DMS 273 treated with DMSO at 0.1 percent for 48 hours (cell line): ENCODE measurements at regions not wholly inside any gene's neighbourhood (a gene's known extent, or its start where the extent isn't known, plus 50 kb on each side); places are given as distances from the start of the nearest gene placed in this dataset.

ENCODE experiments used
- DNase-seq: peaks from one replicate; lab custom pipeline; 2025; lab: John Stamatoyannopoulos, UW

DNA sequence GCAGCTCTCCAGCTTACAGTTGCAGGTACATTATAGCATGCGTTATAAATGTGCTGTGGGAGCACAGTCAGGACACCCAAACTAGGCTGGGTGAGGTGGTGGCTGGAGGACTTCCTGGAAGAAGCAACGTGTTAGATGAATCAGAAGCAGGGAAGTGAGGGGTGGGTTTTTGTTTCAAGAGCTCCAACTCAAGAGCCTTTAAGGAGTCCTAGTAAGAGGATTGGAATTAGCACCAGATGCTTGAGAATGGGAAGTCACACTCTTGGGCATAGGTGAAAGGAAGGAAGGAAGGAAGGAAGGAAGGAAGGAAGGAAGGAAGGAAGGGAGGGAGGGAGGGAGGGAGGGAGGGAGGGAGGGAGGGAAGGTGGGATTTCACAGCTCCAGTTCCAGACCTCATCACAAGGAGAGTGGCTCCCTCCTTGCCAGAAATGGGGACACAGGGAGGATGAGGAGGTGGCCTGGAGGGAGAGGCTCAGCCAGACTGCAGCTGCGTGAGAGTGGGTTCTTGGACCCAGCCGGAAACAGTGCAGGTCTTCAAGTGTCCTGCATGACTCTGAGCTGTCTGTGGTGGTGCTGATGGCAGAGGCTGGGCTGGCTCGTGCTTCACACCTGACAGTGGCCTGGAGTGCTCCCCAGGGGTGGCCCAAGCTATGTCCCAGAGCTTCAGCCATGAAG, 115.7 kb upstream of the GSC start:
- no peak for DNase-seq

DNA sequence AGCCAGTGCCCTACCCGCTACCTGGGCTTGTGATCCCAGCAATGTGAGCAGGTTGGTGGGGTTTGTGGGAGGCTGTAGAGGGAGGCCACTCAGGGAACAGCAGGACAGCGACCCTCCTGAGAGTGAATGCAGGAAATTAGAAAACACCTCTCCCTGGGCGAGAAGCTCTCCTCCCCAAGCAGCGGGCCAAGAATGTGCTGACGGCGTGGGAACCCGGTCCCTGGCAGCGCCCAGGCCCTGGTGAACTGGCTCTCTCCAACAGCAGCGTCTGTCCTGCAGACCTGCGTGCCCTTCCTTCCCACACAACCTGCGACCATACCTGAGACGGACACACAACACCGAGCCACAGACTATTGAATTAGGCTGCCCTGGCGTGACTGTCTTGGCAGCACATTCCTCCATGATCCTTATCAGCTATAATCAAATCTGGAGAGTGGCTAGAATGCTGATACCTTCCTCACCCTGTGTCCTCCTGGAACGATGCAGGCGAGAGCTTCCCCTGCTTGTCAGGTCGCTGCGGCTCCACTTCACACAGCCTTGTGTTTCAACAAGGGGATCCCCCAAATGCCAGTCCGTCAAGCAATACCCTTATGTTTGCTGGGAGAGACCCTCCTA, 114.8 kb upstream of the GSC start:
- DNase-seq: no peak

DNA sequence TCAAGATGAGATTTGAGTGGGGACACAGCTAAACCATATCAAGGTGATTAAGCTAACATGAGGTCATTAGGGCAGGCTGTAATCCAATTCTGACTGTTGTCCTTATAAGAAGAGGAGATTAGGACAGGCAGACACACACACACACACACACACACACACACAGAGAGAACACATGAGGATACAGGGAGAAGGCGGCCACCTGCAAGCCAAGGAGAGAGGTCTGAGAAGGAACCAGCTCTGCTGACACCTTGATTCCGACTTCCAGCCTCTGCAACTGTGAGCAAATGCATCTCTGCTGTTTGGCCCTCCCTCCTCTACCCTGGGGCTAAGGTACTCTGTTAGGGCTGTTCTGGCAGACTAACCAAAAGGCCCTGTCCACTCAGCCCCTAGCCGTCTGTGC, 112.5 kb upstream of the GSC start:
- no peak for DNase-seq

DNA sequence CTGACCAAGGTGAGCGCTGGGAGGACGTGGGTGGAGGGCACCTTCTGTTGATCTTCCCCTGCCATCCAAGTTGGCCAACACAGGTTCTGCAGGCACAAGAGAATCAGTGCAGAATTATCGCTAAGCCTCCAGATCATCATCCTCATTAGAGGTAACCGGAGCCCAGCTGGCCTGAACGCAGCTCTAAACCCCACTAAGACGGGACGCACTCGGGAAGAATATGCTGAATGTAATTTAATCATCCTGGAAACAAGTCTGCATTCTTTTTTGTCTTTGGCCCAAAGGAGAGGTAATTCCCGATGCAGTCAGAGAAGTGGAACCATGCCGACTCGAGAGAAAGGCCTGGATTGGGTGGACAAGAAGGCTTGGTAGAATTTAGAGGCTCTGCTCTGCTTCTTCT, 111.0 kb upstream of the GSC start:
- no peak for DNase-seq

DNA sequence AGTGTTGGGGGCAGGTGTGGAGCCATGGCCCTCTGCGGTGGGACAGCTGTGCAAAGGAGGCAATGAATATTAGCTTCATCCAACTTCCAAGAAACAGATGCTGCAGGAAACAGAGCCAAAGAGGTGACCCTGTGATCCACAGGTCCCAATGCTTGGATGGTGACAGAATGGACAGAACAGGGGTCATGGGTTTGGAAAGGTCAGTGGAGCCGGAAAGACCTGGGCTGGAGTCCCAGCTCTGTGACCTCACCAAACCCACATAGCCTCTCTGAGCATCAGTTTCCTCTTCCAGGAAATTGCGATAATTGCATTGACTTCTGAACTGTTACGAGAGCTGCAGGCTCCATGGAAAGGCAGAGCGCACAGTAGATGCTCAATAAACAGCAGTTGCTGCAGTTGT, 110.2 kb upstream of the GSC start:
- no peak for DNase-seq

DNA sequence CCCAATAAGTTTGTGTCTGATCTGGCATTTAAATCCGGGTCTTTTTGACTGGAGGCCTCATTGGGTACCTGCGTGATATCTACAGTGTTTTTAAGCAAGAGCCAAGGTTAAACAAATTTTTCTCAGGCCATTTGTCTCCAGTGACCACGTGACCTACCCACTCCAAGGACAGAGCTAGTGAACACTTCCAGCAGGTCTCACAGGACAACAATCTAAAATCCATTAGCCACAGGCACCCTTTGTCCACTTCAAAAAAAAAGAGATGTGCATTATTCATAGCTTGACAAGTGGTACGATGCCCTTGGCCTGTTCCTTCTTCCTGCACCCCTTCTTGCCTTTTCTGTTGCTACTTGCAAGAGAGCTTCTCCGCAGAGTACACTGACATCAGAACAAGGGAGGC, 109.6 kb upstream of the GSC start:
- no peak for DNase-seq

DNA sequence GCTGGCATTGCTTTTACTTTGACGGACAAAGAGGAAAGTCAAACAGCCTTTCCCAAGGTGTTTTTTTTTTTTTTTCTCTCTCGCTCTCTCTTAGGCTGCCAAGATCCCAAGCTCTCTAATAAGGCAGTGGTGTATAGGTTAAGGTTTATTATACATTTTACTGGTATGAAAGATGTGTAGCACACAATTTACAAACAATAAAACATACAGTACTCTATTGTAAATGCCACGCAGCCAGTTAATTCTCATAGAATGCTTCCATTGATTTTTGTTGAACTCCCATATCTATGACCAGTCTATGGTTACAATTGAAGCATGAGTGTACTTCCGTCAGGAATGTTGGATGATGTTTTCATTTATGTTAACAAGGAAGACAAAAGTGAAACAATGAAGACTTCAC, 106.4 kb upstream of the GSC start:
- DNase-seq: no peak

DNA sequence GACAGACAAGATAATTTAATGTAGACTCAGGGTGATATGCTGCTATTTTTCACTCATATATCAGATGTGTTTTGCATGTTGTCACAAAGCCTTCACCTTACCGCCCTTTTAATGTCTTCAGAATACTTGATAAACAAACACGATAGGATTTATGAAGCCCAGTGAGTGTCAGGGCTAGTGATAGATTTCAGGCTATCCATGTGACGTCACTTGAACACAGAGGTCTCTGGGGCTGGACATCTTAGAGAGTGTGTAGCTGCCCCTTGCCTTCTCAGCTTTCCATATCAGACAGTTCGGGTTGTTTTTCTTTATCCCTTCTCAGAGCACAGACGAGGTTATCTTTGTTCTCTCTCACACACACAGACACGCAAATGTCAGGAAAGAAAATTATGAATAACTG, 105.3 kb upstream of the GSC start:
- DNase-seq: no peak

DNA sequence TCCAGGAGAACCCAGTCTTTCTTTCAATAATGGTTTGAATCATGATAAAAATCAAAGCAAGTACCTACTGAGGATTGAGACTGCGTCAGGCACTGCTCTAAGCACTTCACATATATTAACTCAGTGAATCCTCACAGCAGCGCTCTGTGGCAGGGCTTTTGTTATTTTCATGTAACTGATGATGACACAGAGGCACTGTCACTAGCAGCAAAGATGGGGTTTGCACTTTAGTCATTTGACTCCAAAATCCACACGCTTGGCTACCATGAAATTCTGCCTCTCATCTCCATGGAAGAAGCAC, 98.8 kb upstream of the GSC start:
- DNase-seq: no peak

DNA sequence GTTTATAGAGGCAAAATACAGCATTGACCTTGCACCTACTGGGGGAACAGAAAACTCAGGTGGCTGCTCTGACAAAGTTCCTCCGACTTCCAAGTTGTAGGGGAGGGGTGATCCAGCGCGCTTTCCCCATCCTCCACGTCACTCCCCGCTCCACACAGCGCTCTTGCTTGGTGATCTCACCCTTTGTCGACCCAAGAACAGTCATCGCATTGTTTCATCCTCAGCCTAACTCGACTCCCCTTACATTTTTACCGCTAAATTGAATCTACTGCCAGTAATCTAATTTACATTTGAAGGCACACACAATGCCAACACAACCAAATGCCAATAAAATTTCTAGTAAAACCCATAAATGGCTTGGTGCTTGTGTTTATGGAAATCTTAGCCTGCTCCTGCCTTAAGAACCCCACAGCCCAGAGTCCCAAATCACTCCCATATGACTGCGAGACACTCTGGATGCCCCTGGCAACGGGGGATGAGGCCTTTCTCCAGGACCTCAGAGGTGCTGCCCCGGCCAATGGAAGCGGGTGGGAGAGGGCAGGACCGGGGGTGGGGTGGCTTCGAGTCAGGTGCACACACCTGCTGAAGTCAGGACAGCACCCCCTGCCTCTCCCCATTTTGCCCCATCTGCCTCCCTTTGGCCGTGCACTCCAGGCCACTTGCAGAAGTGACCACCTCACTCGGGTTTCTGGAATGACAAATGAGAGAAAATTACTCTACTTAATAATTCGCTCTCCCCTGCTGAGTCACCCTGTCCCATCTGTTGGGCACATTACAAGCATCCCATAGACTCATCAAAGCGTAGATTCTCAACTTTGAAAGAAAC, 98.2 kb upstream of the GSC start:
- DNase-seq: no peak

DNA sequence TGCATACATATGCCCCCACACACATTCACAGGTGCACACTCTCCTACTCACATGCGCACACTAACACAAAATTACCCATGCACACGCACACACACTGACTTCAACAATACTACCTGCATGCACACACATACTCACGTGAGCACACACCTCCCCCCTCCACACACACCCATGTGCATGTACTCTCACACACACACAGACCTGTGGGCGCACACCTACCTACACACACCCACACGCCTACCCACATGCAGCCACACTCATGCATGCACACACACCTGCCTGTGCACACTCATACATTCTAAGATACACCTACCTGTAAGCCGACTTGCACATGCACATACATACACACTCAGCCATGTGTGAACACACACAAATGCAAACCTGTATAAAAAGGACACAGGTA, 97.3 kb upstream of the GSC start:
- DNase-seq: no peak

DNA sequence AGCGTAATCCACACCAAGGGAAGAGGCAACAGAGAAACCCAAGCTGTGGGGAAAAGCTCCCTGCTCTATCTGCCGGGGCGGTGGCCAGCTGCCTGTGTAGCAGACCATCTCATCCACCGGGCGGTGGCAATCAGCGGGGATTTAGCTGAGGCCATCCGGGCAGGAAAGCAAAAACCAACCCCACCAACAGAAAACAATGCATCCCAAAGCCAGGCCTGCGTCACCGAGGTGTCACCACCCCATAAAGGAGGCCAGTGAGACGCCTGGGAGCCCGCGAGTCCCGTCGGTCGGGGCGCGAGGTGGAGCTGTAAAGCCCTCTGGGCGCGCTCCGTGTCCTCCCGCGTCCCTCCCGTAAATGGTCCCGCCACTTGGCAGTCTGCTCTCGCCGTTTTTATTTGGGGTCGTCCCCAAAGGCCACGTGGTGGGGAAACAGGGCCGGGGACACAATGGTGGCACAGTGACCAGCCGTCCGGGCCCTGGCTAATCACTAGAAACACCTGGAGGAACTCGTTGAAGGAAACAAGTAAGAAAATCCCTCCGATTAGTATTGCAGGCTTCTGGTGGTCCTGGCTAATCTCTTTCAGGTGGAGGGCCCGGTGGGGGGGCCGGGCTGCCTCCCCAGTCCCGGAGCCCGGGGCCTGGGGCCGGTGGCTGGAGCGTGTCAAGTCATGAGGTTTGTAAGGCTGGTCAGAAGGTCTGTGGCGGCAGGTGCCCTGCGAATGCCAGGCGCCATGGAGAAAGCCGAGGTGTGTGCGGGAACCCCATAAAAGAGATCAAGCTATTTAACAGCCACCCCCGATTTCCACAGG, 94.7 kb upstream of the GSC start:
- DNase-seq: no peak

DNA sequence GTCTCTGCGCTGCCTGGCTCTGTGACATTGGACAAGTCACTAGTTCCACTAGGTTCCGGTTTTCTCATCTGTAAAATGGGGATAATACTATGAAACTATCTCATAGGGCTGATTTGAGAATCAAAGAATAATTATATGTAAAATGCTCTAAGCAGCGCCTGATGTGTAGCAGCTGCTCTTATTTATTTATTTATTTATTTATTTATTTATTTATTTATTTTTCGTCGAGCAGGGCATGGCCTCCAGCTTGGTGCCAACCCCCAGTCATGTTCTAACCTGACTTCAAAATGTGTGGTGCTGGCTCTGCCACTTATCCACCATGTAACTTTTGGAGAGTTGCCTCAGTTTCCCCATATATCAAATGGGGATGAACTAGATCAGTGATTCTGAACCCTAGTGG, 93.5 kb upstream of the GSC start:
- no peak for DNase-seq

DNA sequence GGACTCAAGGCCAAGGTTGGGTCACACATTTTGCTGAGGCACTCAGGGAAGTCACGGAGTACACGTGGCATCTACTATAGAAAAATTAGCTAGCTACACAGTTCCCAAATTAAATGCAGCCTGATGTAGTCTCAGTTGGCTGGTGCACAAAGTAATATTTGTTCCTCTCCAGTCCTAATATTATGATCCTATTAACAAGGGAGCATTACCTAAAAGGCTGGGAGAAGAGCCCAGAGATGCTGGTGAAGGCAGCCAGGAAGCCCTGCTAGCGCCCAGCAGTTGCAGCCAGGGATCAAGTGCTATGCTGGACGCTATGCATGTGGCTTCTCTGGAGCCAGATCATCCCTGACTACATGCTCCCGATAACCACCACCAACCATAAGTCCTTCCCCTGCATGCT, 88.0 kb upstream of the GSC start:
- DNase-seq: no peak

DNA sequence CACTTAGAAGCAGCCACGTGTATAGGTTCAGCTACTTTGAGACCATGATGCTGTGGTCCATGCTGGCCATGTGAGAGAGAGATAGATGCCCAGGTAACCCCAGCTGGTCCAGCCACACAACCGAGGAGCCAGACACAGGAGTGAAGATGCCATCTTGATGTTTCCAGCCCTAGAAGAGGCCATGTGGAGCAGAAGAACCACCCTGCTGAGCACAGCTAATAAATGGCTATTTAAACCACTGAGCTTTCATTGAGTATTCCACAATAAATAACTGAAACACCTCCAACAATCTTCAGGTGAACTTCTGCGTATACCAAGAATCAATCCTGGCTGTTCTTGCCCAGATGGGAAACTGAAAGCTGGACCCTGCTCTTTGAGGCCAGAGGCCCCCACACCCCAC, 84.0 kb upstream of the GSC start:
- no peak for DNase-seq

DNA sequence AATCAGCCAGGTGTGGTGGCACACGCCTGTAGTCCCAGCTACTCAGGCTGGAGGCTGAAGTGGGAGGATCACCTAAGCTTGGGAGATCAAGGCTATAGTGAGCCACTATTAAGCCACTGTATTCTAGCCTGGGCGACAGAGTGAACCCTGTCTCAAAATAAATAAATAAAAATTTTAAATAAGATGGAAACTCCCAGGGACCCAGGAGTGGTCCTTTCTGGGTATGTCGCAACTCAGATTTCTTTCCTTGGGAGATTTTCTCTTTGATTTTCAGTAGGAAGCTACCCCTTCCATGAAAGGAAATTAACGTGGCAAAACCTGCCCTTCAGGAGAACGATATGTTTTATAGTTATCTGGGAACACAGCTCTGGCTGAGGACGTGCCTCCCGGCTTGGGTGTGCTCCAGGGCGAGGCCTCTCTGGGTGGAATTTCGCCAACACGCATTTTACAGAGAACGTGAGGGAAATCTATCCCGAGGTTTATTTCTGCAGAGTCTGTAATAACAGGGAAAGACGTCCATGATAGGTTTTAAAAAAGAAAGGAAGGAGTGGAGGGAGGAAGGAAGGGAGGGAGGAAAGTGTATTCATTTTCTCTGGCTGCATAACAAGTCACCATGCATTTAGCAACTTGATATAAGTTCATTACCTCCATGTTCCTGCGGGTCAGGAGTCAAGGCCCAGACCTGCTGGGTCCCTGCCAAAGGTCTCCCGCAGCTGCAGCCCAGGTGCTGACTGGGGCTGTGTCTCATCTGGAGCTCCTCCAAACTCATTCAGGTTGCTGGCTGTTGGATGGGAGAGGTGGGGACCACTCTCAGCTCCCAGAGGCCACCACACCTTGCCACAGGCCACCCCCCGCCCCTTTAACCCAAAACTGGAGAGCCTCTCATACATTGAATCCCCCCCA, 80.6 kb upstream of the GSC start:
- no peak for DNase-seq

DNA sequence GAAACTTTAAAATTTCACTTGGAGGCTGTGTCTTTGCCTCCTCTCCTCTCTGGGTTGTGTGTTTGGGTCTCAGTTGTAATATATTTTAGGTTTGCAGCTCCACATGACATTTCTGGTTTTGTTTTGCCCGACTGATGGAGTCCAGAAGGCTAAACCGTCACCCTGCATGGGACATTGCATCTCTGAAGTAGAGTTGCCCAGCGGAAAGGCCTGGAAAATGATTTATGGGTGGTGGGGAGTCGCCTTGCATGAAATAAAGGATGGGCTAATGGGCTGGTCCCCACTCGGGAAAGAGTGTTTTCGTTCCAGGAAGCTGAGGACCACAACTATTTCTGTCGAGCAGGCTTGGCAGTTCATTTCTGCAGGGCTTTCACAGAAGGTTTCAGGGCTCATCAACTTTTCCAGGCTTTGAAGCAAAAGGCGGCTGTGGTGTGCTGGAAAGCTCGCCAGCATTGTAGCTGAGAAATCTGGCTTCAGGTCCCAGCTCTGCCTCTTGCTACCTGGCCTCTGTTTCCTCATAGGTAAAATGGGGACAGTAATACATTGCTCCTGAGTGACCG, 74.8 kb upstream of the GSC start:
- no peak for DNase-seq

DNA sequence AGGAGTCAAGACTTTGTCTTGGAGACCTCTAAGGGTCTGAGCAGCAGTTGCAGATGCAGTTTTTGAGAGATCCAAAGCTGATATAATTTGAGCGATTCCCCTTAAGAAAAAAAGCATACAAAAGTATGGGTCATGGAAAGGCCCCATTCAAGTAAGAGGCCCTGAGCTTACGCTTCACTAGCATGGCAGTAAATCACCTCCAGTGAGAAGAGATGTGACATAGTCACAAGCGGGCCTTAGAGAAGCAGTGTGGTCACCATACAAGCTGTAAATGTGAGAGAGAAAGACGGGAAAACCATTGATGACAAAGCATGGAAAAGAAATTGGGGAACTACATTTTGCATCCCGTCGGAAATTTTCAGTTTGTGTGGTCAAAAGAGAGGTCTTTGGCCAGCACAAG, 70.6 kb upstream of the GSC start:
- no peak for DNase-seq

DNA sequence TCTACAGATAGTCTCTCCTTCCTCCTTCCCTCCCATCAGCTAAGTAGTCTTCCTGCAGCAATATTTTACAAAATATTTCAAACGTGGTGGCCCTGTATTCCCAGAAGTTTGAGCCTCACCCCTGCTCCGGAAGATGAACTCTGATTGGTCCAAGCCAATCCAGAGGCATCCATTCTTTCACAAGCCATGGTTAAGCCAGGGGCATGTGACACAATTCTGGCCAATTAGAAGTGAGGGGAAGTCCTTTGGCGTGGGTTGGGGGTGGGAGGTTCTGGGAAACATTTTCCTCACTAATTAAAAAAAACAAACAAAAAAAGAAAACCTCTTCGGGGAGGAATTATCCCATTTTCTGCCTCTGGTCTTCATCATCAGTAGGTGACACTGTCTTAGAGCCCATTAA, 69.4 kb upstream of the GSC start:
- no peak for DNase-seq

DNA sequence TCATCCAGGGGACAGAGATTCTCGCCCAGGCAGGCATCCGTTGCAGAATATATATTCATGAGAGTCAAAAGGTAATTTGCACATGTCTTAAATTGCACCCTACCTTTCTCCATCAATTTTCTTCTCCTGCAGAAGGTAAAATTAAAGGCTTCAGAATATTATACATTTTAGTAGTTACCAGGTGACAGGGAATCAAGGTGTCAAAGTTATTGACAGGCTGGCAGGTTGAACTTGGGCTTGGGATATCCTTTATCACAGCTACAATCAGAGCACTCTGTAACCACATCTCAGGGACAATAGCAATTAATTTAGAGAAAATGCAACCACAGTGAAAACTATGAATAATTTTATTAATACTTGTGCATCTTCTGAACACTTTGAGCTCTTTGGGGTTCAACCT, 66.9 kb upstream of the GSC start:
- DNase-seq: no peak

DNA sequence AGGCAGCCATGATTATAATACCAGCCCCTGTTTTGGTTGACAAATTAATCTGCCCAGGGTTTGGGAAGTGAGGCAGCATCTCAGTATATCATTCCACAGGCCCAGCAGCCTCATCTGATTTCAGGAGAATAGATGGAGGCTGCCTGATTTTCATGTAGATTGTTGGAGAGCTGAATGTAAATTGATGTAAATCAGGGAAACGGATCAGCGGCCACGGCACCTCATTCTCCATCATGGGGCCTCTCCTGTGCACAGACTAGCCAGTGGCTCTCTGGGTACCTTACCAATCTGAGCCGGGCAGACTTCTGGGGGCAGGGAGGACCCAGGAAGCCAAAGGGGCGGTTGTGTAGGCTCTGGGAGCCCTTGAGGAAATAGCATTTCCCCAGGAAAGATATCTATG, 63.7 kb upstream of the GSC start:
- DNase-seq: no peak

DNA sequence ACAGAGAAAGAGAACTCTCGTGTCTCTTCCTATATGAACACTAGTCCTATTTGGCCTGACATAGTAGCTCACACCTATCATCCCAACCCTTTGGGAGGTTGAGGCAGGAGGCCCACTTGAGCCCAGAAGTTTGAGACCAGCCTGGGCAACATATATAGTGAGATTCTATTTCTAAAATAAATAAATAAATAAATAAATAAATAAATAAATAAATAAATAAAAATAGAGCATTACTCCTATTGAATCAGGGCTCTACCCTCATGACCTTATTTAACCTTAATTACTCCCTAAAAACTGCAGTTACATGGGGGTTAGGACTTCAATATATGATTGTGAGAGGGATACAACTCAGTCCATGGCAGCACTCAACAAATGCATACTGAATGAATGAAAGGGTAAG, 61.2 kb upstream of the GSC start:
- DNase-seq: no peak
